GM18870 (cell line): ENCODE measurements at regions not wholly inside any gene's neighbourhood (a gene's known extent, or its start where the extent isn't known, plus 50 kb on each side); places are given as distances from the start of the nearest gene placed in this dataset.

Experiments used
- ATAC-seq: cut with Tn5 transposase; IDR thresholded peaks from one replicate; pipeline ENCODE4 v1.9.1; 2021; ENCODE audit warnings: moderate library complexity; ENCODE audit not compliant: unreplicated experiment

- ATAC-seq, result no peak
These were observed 97.6 kb upstream of the ZMIZ1 start for GRCh38 chr10:78971094-78971682.

- ATAC-seq, result no peak
These were observed 96.4 kb upstream of the ZMIZ1 start for GRCh38 chr10:78972160-78972946.

GRCh38 chr10:78972947-78973900 lies 95.5 kb upstream of the ZMIZ1 start:
- ATAC-seq, result peak; percentile 87

- no peak for ATAC-seq
These were observed 94.7 kb upstream of the ZMIZ1 start for GRCh38 chr10:78973901-78974616.

- ATAC-seq, result no peak
These were observed 94.0 kb upstream of the ZMIZ1 start for GRCh38 chr10:78974617-78975317.

GRCh38 chr10:78975926-78976325 lies 92.8 kb upstream of the ZMIZ1 start:
- no peak for ATAC-seq

- ATAC-seq, result no peak
These were observed 91.7 kb upstream of the ZMIZ1 start for GRCh38 chr10:78976825-78977755.

GRCh38 chr10:78979938-78980337 lies 88.8 kb upstream of the ZMIZ1 start:
- ATAC-seq, result no peak

GRCh38 chr10:78980354-78980753 lies 88.4 kb upstream of the ZMIZ1 start:
- no peak for ATAC-seq

- ATAC-seq, result no peak
These were observed 88.0 kb upstream of the ZMIZ1 start for GRCh38 chr10:78980815-78981214.

- ATAC-seq, result no peak
These were observed 87.4 kb upstream of the ZMIZ1 start for GRCh38 chr10:78981257-78981969.

GRCh38 chr10:78981970-78982281 lies 86.8 kb upstream of the ZMIZ1 start:
- ATAC-seq, result no peak

- ATAC-seq, result no peak
These were observed 86.0 kb upstream of the ZMIZ1 start for GRCh38 chr10:78982726-78983125.

GRCh38 chr10:78983608-78984007 lies 85.2 kb upstream of the ZMIZ1 start:
- ATAC-seq, result no peak

- ATAC-seq, result no peak
These were observed 82.6 kb upstream of the ZMIZ1 start for GRCh38 chr10:78985973-78986818.

- peak; percentile 79 for ATAC-seq
These were observed 77.6 kb upstream of the ZMIZ1 start for GRCh38 chr10:78991187-78991586.

- ATAC-seq, result no peak
These were observed 76.4 kb upstream of the ZMIZ1 start for GRCh38 chr10:78992333-78992732.
